Liver (tissue), 3 donors: ENCODE measurements at regions not wholly inside any gene's neighbourhood (a gene's known extent, or its start where the extent isn't known, plus 50 kb on each side); places are given as distances from the start of the nearest gene placed in this dataset.

Source experiments
- CTCF ChIP-seq: fragments of 150-350 bp; IDR thresholded peaks from 2 replicates; pipeline ENCODE4 v1.5.1; 2017; ENCODE audit warnings: improper control_type of control experiment, low read depth, low read length; ENCODE audit not compliant: missing input control
- EGR1 ChIP-seq, 2 donors: IDR thresholded peaks; 2 replicates each; pipeline ENCODE4 v1.6.1; 2016 to 2018; ENCODE audit warnings: antibody characterized with exemption in 2 of 2, low read depth in 2 of 2
- FOXA1 ChIP-seq: IDR thresholded peaks from 2 replicates; pipeline ENCODE4 v1.6.1; 2016; ENCODE audit warnings: antibody characterized with exemption
- GABPA ChIP-seq, 2 donors: IDR thresholded peaks in 1 of 2; conservative IDR thresholded peaks in 1 of 2; 2 replicates each; pipeline ENCODE4 v1.6.1; 2016; ENCODE audit warnings: antibody characterized with exemption in 2 of 2, mild to moderate bottlenecking in 1 of 2, moderate library complexity in 1 of 2
- HNF4A ChIP-seq, 2 donors: conservative IDR thresholded peaks; 2 replicates each; pipeline ENCODE4 v1.6.1; 2016; ENCODE audit warnings: antibody characterized with exemption in 2 of 2, mild to moderate bottlenecking in 2 of 2
- JUND ChIP-seq, 2 donors: IDR thresholded peaks; 2 replicates each; pipeline ENCODE4 v1.6.1; 2016; ENCODE audit warnings: antibody characterized with exemption in 2 of 2
- MAX ChIP-seq: IDR thresholded peaks from 2 replicates; pipeline ENCODE4 v1.6.1; 2016; ENCODE audit warnings: antibody characterized with exemption
- NR2F2 ChIP-seq: IDR thresholded peaks from 2 replicates; pipeline ENCODE4 v1.6.1; 2016; ENCODE audit warnings: antibody characterized with exemption
- RAD21 ChIP-seq, 2 donors: IDR thresholded peaks; 2 replicates each; pipeline ENCODE4 v1.6.1; 2016; ENCODE audit warnings: antibody characterized with exemption in 2 of 2, mild to moderate bottlenecking in 2 of 2
- SP1 ChIP-seq: IDR thresholded peaks from 2 replicates; pipeline ENCODE4 v1.6.1; 2018; ENCODE audit warnings: antibody characterized with exemption, mild to moderate bottlenecking
- donor health status: healthy.
- donor health status: healthy.

- TF ChIP-seq GABPA (IDR thresholded peaks at IDR 0.05 in 1 of 2, conservative IDR thresholded peaks at IDR 0.05 in 1 of 2): no peak
- TF ChIP-seq CTCF: no peak
- no peak for TF ChIP-seq EGR1 (IDR thresholded peaks at IDR 0.05; ENCODE audit: low read depth in 2 of 2)
- no peak for TF ChIP-seq NR2F2
- TF ChIP-seq SP1: no peak
- no peak for TF ChIP-seq MAX
- TF ChIP-seq RAD21 (IDR thresholded peaks at IDR 0.05): no peak
- TF ChIP-seq JUND (IDR thresholded peaks at IDR 0.05): no peak
- no peak for TF ChIP-seq FOXA1
- TF ChIP-seq HNF4A (conservative IDR thresholded peaks at IDR 0.05): no peak
Measured at GRCh38 chr14:81834308-81834707, 300.7 kb upstream of the SEL1L start.
